AG20443 (cell line): ENCODE measurements at regions not wholly inside any gene's neighbourhood (a gene's known extent, or its start where the extent isn't known, plus 50 kb on each side); places are given as distances from the start of the nearest gene placed in this dataset.

Experiments used
- DNase-seq: peaks from one replicate; pipeline ENCODE4 v3.0.0; 2012; ENCODE audit warnings: low spot score, mixed read lengths

DNA sequence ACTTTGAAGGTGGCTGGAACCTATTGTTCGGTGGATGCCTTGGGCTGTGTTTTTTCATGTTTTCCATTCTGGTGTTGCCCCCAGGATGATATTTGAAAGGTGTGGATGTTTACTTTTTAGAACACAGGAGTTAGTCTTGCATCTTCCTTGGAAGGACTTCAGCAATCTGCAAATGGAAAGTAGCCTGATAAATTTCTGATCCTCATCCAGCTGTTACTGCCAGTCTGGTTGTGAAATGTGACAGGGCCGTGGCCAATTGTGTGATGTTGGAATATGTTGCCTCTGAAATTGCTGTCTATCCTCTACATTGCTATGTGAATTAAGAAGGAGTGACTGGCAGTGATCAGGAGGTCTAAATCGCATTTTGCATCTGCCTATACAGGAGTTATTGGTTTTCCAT is 382.5 kb upstream of the C2CD4B start:
- DNase-seq, result no peak

DNA sequence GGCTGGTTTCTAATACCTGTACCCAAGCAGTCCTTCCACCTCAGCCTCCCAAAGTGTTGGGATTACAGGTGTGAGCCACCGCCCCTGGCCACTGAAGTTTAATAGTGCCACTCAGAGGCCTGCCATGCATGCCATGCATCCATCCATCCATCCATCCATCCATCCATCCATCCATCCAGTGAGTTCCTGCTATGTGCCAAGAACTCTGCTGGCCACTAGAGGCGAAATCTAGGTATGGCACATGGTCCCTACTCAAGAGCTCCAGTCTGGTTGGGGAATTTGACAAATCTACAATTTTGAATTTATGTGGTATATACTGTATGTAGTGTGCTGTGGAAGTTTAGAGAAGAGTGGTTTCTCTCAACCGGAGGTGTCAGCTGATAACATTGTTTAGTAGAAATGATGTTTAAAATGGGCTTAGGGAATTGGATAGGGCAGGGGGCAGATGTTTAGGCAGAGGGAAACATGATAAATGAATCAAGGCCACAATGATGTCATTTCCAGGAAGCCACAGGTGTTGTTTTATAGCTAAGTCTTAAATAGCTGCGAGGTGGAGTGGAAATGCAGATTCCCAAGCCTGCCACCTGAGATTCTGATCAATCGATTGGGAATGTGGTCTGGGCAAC is 384.4 kb upstream of the C2CD4B start:
- DNase-seq, result no peak

DNA sequence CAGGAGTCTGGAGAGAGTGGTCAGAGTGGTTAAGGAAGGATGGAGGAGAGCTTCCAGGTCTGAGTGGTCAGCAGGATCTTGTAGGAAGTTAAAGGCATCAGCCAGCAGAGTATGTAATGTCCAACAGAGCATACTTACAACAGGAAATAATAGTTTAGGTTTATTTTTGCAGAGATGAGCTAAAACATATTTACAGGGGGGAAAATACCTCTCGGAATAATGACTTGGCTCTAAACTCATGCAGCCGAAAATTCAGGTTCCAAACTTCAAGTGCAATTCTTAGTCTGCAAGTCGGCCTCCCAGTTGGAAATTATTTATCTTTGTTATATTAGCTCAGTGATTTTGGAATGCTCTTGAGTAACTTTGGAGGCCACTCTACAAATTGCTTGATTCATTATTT is 385.0 kb upstream of the C2CD4B start:
- no peak for DNase-seq

DNA sequence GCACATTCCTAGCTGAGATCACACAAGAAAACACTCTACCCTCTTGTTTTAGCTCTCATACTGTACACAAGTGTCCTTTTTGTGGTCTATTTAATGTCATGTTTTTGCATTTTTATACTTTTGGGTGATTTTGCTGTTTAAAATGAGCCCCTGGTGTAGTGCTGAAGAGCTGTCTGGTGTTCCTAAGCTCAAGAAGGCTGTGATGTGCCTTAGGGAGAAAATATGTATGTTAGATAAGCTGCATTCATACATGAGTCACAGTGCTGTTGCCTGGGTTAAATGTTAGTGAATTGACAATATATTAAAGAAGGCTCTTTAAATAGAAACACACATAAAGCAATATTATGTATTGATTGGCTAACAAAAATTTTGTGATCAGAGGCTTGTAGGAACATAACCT is 387.4 kb upstream of the C2CD4B start:
- DNase-seq, result no peak

DNA sequence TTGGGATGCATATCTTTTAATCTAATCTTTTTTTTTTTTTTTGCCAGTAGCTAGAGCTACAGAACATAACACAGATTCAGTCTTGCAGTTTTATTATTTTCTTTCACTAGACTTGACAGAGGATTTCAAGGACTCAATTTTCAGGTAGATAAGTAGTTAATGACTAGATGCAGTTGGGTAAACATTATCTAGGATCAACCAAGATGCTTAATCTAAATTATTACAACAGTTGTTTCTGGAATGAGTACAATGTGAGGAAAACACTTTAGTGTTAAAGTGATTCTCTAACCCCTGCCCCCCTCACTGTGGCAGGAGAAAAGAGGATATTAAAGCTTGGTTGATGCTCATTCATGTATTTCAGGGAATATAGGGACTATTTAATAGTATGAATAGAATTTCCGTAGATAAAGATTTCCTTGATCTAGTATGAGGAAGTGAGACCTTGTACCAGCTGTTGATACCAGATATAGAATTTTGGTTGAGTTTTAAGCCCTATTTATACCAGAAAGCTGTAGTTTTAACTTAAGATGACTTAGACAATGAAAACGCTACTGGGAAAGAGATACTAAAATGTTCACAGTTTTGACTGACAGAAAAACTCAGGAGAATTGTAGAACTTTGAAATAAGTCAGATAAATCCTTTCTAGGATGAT is 389.0 kb upstream of the C2CD4B start:
- DNase-seq, result no peak

DNA sequence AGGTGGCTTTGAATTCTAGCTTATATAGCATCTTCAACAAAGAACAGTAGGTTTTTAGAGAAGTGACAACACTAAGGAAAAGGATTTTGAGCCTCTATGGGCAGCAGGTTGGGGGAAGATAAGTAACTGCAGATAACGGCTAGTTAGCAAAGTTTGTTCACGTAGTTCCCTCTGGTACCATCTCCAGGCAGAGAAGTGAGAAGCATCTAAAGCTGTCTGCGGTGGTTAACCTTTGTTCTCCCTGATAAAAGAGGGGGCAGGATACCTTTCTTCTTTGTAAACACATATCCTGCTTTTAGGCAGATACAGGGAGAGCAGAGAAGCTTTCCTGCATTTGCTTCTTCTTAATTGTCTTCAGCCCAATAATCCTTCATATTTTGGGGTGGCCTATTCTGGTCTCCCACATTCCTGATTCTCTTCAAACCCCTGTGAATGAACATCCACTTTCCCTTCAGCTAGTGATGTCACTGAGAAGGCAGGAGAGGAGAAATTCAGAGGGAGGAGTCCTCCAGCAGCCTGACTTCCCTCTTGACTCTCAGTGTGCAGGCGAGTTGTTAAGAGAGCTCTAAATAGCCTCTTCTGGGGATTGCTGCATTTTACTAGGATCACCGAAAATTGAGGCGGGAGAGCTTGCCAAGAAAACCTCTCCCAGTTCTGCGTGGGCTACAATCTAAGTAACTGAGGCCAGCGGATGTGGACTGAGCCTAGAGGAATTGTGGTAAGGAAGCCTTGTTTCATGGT is 393.7 kb upstream of the C2CD4B start:
- peak; percentile 85 for DNase-seq

DNA sequence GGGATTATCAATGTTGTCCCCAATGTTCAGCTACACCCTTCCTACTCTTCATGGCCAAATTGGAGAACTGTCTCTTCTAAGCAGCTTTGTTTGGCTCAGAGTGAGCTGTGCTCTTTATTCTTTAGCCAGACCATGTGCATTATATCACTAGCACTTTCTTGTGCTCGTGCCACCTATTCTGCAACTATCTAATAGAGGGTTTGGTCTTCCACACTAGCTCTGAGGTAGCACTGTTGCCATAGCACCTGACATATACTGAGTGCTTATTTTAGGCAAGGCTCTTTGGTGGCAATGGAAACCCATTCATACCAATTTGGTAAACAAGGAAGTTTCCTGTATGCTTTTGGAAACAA is 394.3 kb upstream of the C2CD4B start:
- no peak for DNase-seq

DNA sequence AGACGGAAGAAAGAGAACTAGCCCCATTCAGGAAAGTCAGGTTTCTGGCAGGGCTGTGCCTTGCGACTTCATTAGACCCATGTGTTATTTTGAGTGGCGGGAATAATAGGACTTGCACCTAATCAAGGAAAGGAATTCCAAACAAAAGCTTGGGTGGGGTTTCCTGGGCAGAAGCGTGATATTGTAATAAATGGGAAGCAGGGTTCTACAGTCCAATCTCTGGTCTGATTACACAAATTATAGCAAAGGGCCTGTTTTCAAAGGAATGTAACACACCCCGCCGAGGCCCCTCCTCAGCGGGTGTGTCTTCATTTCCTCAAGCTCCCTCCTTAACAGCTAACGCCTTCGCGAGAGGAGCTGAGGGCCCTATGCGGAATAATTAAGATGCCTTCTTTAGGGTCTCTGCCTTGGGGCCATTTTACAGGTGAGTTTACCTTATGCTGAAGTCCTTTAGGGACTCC is 396.0 kb upstream of the C2CD4B start:
- no peak for DNase-seq

DNA sequence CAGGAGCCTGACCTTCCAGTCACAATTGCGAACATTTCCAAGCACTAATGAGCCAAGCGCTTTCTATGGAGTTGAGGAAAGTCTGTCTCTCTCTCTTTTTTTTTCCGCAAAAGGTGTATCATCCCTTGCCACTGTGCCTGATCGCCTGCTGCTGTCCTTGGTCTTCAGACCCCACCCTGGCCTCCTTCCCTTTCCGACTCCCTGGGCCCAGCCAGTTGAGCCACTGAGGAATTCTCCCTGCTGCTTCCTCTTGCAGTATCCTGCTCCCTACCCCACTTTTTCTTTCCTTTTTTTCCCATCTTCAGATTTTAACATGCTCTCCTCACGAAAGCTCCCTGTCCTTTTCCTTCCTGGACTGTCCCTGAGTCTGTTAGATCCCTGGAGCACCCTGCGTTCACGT is 396.5 kb upstream of the C2CD4B start:
- no peak for DNase-seq

DNA sequence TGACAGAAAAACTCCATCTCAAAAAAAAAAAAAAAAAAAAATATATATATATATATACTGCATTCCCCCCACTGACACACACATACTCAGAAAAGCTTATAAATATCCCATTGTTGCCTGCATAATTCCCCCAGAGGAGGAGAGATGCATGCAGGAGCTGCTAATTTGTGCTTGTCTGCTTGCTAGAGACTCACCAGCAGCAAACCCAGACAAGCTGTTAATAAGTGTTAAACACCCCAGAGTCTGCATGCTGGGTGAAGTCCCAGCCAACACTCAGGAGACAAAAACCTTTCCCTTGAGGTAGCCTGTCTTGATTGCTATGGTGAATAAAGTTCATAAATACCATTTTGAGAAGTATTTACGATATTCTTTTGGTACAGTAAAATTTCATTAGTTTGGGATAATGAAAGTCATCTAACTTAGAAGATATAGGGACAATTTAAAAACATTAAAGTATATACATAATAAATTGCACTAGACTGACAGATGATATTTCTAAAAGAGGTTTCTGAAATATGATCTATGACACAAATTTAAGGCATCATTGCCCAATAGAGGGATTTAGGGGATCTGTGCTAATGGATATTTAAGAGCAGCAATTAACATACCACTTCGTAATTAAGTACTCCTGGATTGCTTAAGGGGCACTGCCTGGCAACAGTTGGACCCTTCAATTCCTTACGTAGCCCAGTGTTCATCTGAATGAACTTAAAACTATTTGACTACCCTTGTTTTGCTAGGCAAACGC is 400.0 kb upstream of the C2CD4B start:
- no peak for DNase-seq

DNA sequence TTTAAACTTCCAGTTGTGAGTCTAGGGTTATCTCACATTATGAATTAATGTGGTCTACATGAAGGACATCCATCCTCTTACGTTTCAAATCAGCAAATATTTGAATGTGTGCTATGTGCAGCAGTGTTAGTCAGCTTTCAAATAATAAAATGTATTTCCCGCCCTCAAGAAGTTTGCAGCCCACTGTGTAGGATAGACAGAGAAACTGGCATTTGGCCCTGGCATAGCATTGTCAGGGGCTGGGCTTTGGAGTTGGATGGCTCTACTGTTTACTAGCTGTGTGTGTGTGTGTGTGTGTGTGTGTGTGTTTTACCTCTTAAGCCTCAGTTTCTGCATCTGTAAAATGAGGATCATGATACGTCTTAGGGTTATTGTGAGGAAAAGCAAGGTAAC is 400.5 kb upstream of the C2CD4B start:
- DNase-seq, result no peak

DNA sequence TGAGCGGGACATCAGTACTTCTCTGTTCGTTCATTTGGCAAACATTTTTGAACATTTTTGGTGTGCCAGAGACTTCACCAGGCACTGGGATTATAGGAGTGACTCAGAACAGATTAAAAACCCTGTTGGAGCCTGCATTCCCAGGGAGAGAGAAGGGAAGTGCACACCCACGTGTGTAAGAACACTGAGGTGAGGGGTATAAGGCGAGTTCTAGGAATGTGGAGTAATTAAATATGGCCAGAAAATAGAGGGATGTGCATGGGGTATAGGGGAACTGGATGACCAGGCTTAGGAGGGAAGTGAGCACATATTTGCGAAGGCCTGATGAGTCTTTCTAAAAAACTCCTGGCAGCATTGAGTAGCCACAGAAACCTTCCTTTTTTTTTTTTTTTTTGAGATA is 401.2 kb upstream of the C2CD4B start:
- DNase-seq, result peak; percentile 30

DNA sequence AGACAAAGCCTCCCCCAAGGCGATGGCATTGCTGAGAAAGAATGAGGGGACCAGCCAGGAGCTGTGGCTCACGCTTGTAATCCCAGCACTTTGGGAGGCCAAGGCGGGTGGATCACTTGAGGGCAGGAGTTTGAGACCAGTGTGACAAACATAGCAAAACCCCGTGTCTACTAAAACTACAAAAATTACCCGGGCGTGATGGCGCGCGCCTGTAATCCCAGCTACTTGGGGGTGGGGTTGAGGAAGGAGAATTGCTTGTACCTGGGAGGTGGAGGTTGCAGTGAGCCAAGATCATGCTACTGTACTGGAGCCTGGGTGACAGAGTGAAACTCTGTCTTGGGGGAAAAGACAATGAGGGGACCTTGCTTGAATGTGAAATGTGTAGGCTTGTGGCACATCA is 402.4 kb upstream of the C2CD4B start:
- no peak for DNase-seq

DNA sequence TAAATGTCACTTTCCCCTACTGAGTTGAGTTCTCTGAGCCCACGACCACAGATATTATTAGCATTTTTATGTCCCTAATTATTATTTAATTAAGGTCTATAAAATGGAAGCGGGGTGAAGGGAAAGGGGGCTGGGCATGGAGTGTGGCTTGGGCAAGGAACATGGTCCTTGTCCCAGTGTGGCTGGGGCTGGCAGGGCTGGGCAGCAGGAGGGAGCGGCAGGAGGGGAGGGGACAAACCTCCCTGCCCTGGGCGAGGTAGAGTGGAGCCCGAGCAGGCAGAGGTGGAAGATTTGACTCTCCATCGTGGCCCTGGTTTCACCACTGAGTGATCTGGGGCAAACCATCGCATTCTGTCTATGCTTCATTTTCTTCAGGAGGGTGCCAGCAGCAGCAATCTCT is 402.9 kb upstream of the C2CD4B start:
- DNase-seq, result no peak

DNA sequence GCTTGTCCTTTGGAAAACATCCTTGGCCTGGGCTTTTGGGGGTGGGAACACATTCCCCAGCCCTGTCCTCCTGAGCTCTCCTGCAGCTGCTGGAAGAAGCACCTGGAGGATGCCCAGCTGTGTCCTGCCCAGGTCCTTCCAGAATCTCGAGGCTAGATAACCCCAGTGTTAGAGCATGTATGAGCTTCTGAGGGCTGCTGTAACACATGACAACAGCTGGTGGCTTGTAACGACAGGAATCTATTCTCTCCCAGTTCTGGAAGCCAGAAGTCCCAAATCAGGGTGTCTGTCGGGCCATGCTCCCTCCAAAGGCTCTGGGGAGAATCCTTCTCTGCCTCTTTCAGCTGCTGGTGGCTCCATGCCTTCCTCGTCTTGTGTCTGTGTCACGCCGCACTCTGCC is 403.6 kb upstream of the C2CD4B start:
- DNase-seq, result no peak

DNA sequence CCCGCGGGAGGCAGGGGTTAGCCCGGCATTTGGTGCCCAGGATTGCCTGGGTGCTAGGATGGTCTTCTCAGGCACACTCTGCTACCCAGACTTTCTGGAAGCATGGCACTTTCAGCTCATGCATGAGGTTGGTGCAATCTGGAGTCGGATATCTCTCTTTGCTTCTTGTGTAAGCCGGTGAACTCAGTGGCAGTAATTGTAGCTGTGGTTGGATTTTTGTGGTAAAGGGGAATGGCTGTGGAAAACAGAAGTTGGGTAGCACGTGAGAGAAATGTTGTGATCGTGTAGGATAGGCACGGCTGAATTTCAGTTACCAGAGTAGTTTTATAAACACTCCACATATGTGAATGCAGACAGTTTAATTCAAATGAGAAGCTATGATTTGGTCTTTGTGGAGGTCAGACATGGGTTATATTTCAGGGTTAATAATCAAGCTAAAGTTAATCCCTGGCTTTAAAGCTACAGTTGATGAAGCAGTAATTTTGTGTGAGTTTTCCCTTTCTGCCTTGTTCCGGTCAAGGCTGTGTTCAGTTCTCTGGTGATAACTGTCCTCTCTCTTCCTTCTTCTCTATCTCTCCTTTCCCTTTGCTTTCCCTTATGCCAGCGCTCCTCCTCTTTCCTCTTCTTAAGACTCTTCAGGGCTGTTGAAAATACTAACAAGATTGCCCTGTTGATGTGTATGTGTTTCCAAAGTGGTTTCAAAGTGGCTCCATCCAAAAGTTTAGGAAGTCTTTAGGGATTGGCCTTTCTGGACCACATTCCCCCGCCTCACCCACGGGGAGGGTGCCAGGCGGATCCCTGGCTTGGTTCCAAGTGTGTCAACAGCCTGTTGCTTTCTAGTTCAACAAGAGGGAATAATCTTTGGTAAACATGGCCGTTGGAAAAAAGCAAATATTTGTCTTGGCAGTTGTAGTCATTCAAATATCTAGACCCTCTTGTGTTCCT is 404.6 kb upstream of the C2CD4B start:
- DNase-seq, result peak; percentile 84

DNA sequence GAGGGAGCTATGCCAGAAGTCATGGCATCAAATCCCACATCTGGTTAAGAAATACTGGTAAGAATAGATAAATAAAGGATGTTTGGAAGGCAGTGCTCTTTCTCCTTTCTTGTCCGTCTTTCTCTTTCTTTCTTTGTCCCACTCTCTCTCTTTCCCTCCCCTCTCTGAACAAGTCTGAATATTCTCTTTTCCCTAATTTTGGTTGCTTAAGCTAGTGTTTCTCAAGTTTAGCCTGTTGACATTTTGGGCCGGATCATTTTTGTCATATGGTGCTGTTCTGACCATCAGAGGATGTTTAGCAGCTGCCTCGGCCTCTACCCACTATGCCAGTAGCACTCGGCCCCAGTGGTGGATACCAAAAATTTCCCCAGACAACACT is 405.3 kb upstream of the C2CD4B start:
- DNase-seq, result no peak

DNA sequence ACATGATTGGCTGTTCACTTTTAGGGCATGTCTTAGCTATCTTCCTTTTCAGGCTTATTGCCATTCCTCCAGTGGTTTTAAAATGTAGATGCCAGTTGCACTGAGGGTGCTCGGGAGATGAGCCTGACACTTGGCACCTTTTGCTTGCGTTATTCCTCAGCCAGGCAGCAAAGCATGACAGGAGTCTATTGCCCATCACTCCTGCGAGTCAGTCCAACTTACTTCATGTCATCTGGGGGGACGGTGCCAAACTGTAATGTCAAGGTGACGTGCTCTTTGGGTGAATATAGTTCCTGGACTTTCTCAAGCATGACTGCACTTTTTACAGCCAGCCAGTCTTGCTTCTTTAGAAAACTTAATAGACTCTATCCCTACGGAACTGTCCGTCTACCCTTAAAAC is 406.0 kb upstream of the C2CD4B start:
- DNase-seq, result no peak

DNA sequence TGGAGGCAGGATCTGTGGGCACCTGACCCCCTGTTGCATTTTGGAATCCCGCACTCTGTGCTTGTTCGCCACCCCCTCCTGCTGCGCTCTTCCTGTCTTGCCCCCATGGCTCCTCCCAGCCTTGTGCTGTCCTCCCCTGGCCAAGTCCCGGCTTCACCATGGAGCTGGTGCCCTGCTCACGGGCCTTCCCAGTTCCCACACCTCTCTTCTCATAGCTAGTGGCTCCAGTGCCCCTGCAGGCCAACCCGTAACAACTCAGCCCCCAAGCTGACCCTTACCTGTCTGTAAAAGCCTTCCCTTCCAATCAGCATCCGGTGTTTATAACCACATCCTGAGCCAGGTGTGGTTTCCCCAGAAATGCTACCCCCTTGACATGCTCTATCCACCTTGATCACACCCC is 407.7 kb upstream of the C2CD4B start:
- no peak for DNase-seq

DNA sequence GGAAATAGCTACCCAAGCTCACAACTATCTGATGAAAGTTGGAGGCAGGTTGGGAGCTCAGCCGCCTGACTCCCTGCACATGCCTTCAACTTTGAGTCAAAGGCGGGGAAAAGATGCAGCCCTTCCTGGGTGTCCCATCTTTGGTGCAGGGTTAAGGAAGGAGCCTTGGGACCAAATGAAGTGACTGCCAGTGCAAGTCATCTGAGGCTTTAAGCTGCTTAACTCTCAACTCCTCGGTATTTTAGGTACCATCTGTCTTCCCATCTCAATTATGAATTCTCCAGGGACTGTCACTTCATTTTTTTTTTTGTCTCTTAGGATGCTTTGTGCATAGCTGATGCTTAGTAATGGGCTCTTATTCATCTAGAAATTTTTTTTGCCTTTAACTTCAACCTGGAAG is 408.8 kb upstream of the C2CD4B start:
- no peak for DNase-seq

DNA sequence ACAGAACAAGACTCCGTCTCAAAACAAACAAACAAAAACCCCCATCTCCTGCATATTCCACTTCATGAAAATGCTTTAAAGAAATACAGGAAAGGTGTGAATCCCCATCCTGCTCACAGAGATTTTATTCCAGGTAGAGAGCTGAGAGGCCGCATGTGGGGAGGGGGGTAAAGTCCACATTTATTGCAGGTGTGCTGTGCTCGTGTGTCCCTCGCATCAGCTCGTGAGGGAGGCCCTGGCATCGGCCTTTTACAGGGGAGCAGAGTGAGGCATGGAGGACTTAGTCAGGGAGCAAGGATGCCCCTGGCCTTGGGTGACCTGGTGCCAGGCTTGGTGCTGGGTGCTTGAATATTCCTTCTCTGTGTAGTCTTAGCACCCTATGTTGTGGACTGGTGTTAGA is 413.5 kb upstream of the C2CD4B start:
- no peak for DNase-seq

DNA sequence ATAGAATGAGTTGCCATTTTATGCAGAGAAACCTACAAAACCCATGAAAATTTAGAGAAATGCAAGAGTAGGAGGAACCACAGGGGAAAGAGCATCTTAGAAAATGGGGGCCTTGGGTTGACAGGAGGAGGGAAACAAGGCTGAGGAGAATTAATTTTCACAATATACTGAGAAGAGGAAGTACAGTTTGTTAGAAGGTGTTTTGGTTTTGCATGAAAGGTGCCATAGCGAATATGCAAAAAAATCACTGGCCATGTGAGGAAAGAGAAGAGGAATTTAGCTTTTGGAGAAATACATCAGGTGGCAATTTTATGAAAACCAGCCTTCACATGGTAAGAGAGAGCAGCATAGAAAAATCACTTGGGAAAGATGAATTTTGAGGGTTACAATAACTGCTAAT is 413.9 kb upstream of the C2CD4B start:
- no peak for DNase-seq
